Suppressor macrophage (primary cell): ENCODE measurements at regions not wholly inside any gene's neighbourhood (a gene's known extent, or its start where the extent isn't known, plus 50 kb on each side); places are given as distances from the start of the nearest gene placed in this dataset.
A peak's percentile ranks its signal among the peaks of the same experiment; 100 is the strongest.
"Not testable (repeated sequence)": the region's sequence is repeated elsewhere in the genome, so short reads cannot be mapped to it uniquely, and the experiment has no call there.

Experiments
- DNase-seq, 4 experiments: peaks; one replicate each; pipeline ENCODE4 v3.0.0-alpha.2; 2020 to 2022

- DNase-seq: not testable (repeated sequence)
Observed at GRCh38 chr7:24396387-24396786, 112.4 kb downstream of the NPY start.

GRCh38 chr7:24401628-24402593, 117.9 kb downstream of the NPY start:
- DNase-seq: peak in 2 of 4 experiments; percentile 10 to 13

DNA sequence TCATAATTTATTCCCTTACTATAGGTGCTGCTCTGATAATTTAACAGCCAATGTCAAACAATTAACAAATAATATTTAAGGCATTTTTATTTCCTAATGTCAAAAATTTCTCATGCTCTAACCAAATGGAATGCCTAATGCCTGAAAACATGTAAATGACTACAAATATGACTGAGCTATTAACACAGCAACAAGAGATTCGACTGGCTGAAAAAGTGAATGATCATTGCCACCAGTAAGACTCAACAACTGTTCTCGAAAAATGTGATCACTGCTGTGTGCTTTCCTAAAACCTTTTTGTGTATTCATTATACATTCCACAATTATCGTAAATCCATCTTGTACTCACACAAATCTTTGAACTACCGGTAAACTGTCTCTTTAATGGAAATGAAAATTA, 118.7 kb downstream of the NPY start:
- no peak for DNase-seq

- no peak for DNase-seq
Observed at GRCh38 chr7:24403557-24403956, 119.6 kb downstream of the NPY start.

GRCh38 chr7:24404315-24404714, 120.3 kb downstream of the NPY start:
- DNase-seq: no peak

DNA sequence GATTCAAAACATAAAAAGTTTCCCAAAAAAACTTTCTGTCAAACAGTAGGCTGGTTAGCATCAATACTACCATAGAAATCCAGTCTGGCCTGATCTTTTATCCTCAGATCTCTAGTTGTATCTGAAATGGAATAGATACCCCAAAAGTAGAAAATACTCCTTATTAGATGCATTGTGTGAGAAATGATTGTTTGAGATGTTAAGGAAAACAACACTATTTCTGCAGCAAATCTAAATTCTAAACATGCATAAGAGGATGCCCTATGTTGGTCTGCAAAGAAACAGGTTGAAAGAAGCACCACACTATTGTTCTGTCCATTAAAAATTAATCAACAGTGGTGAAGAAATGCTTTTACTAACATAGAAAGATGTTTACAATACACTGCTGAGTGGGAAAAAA, 121.0 kb downstream of the NPY start:
- DNase-seq: no peak

DNA sequence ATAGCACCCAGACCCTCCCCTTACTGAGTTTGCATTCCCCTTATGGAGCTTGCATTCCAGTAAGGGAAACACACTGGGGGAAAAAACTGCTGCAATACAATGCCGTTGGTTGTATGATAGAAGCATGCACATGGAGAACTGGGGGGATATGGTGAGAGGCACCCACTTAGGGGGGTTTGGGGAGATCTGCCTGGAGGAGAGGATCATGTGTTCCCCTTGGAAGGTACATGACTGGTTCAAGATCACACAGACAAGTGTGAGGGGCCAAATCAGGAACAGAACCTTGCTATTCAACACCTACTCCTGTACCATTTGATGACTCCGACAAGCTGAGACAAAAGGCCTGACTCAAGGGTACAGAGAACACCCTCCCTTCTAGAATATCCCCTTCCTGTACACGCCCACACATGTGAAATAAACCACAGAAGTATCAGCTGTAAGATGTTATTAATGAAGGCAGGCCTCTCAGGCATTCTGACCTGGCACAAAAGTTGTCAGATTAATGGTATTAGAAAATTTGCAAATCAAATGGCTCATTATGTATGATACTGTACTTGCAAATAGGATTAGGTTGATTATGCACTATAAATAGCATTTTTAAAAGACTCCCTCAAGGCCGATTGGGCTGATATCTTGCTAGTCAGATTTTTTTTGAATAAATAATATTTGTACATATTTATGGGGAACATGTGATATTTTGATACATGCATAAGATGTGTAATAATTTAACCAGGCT, 122.2 kb downstream of the NPY start:
- DNase-seq: peak in 2 of 4 experiments; percentile 2 to 11

- DNase-seq: no peak
Observed at GRCh38 chr7:24406789-24407299, 122.9 kb downstream of the NPY start.

- DNase-seq: no peak
Observed at GRCh38 chr7:24407965-24408364, 124.0 kb downstream of the NPY start.

- DNase-seq: no peak
Observed at GRCh38 chr7:24408798-24409430, 124.9 kb downstream of the NPY start.

DNA sequence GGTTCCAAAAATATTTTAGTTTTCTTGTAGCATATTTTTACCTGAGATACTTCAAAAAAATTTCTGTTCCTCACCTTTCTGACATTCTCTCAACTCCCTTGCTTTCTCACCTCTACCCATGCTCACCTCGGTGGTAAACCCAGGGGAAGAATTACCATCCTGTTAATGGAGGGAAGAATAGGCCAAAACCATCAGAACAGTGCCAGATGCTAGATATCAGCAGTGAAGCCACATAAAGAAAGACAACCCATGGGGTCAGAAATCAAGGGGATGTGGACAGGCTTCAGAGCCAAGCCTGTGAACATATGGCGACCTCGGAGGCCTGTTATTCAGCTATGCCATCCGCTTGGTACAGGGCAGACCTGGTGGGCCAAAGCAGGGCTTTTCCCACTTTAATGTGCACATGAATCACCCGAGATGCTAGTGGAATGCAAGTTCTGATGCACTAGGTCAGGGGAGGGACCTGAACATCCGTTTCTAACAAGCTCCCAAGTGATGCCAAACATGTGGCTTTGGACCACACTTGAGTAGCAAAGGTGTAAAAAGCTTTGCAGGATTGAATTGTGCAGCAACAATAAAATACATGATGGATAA, 125.5 kb downstream of the NPY start:
- no peak for DNase-seq

GRCh38 chr7:24411226-24411625, 127.2 kb downstream of the NPY start:
- no peak for DNase-seq

DNA sequence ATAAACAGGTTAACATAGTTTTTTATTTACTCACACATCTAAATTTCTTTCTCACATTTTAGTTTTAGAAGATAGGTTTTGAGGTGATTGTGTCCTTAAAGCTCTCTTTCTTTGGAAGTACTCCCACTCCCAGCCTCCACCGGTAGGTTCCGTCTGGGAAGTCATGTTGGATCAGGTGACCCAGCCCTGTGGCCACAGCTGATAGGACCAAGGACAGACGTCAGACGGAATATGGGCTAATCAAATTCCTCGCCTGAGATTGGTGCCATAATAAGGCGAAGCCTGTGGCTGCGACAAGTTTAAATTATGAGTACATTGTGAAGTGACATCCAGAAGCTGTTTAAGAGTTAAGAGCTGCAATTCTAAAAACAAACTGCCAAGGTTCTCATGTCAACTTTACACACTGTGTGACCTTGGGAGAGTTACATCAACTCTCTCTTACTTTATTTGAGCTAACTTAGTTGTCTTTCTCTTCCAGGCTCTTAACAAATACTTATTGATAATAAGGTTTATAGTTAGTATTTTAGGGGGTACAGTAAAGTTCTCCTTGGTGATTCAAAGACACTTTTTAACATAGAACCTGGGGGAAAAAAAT, 133.6 kb downstream of the NPY start:
- DNase-seq: no peak

GRCh38 chr7:24419077-24419476, 135.1 kb downstream of the NPY start:
- no peak for DNase-seq

- DNase-seq: no peak
Observed at GRCh38 chr7:24419511-24419910, 135.5 kb downstream of the NPY start.

DNA sequence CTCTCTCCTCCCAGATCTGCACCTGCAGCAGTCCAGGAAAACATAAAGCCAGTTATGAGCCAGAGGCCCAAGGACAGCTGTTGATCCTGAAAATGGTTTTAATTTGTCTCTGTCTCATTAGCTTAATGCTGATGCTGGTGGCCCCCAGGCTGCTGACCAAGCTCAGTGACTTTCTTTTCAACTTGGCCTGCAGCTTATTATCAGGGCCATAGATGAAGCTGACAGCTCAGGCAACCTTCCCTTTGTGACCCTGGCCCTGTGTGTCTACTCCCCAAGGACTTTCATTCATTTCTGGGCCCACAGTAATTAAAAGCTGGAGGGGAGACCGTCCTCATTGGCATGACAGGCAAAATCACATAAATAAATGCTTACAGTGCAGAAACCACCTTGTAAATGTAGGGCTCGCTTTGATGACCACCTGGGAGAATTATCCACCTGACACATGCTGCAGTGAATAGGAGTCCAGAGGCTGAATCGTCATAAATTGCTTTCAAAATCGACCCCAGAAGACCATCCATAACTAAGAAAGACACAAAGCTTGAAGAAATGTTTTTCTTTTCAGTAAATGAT, 138.5 kb downstream of the NPY start:
- DNase-seq: no peak

DNA sequence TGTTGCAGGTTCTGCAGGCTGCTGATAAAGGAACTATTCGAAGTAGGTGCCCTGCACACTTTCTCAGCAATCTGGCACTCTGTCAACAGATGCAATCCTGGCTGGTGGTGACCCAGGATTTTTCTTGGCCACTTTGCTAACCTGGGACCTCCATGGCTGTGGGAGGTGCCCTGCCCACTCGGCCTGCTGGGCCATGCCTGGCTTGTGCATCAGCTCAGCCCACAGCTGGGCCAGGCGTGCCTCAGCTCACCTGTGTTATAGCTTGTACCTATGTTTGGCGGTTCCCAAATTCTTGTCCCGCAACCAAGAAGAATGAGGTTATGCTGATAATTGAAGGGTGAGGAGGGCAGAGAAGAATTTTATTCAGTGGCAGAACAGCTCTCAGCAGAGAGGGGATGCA, 141.7 kb downstream of the NPY start:
- DNase-seq: no peak

- no peak for DNase-seq
Observed at GRCh38 chr7:24427048-24427447, 143.1 kb downstream of the NPY start.

- no peak for DNase-seq
Observed at GRCh38 chr7:24428676-24429075, 144.6 kb upstream of the PALS2 start.

- no peak for DNase-seq
Observed at GRCh38 chr7:24432677-24433076, 140.6 kb upstream of the PALS2 start.

DNA sequence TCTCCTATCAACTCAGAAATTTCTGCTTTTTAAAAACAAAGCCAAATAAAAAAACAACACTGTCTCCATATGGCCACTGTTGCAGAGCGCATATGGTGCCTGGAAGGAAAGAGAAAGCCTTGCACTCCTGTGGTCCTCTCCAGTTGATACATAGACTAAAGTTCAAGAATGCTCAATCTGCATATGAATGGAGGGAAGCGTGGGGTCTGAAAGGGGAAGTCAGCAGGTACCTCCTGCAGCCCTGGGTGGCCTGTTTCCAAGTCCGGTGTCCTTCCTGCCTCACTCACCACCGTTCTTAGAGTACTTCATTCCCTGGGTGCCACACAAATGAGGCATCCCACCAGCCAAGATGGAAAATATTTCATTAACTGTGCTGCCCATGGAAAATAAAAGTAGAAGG, 138.3 kb upstream of the PALS2 start:
- DNase-seq: no peak
